GM19452 (cell line): ENCODE measurements at regions not wholly inside any gene's neighbourhood (a gene's known extent, or its start where the extent isn't known, plus 50 kb on each side); places are given as distances from the start of the nearest gene placed in this dataset.
"Not testable (repeated sequence)": the region's sequence is repeated elsewhere in the genome, so short reads cannot be mapped to it uniquely, and the experiment has no call there.

Experiments used
- ATAC-seq: cut with Tn5 transposase; IDR thresholded peaks from one replicate; pipeline ENCODE4 v1.9.1; 2021; ENCODE audit not compliant: unreplicated experiment

GRCh38 chr13:58714016-58714415 lies 1082.5 kb downstream of the PCDH17 start:
- not testable (repeated sequence) for ATAC-seq

DNA sequence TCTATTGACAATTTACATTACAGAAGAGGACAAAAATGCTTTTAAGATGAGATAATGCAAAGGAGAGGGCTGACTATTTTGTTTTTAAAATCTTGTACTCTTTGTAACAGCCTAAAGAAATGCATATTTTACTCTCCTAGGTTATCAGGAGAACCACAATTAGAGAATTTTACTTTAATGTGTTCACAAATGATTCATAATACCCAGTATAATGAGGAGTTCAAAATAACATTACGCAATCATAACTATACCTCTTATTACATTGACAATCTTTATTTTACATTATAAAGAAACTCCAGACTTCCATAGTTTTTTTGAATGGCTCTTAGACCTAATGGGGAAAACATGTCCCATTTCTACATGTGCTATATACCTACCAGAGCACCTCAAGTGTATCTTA lies 1089.7 kb downstream of the PCDH17 start:
- ATAC-seq, result no peak

DNA sequence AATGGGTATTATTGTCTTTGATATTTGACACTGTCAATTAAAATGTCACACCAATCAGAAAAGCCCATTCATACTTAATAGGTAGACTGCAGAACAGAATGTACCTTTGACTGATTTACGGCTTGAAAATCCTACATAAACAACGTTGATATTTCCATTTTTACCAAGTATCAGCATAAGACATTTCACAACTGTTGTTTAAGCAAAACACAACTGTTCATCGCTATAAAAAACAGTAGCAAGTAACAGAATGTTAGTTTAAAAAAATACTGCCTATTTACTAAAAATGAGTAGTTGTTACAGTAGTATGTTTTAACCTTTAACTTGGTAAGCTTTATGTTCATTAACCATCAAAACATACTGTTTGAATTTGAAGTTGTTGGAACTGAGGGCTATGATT lies 1096.6 kb downstream of the PCDH17 start:
- no peak for ATAC-seq

DNA sequence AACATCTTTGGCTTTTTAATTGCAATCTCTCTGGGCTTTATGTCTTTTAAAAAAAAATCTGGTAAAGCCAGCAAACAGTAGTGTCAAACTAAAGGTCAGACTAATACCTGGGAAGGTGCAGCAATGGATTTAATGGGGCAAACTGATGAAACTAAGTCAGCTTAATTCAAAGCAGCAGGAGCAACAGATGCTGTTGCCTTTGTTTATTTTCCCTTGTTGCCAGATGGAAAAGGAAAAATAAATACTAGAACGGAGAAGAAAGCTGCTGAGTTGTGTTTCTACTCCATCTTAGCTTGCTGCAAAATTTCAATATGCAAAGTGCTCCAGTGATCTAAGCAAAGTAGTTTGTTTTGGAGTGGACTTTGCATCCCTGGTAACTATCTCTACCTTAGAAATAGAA lies 1097.8 kb downstream of the PCDH17 start:
- ATAC-seq, result no peak

DNA sequence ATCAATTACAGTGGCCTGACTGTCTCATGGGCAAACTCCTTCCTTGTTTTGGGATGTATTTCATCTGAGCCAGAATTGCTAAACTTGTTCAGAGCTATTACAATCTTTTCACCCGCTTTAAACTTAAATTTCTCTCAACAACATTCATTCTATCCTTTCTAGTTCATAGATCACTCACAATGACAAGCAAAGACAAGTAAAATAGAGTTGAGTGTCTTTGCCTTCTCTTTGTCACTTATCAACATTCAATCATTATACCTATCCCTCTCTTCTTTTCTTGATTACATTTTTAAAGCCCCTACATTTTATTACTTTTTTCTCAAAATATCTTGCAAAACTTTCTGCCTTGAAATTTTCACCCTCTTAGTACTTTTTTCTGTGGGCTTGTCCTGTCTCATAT lies 1113.1 kb downstream of the PCDH17 start:
- no peak for ATAC-seq

DNA sequence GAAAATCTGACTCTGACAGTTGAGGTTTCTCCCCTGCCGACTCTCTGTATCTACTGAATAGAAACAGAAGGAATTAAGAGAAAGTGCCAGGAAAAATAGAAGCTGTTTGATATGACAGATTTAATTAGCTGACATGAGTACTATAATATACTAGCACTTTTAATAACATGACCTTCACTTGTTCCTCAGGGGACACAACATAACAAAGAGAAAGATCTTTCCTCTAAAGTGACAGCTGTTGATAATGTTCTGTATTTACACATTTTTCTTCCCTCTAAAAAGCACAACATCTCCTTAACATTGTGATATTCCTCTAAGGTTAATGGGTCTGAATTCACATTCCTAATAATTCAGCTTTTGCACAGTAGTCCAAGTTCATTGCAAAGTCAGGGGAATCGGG lies 1136.0 kb downstream of the PCDH17 start:
- ATAC-seq, result no peak

GRCh38 chr13:58773280-58773859 lies 1141.8 kb downstream of the PCDH17 start:
- ATAC-seq, result no peak

- ATAC-seq, result no peak
Observed at GRCh38 chr13:58782736-58783135, 1151.2 kb downstream of the PCDH17 start.

DNA sequence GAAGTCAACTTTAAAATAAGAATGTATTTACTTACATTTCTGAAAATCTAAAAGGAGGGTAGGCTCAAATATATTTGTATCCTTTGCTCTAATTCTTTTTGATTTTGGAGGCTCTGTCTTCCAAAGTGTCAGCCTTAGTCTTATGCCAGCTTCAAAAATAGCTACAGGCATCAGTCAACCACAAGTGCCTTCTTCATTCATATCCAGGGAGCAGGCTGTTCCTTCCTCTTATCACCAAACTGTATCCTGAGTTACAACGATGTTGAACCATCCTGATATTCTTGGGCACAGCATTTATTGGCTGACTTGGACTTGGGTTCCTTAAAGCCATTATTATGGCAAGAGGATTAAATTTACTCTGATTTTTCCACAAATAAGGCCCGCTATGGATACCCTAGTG lies 1161.3 kb downstream of the PCDH17 start:
- ATAC-seq, result no peak

DNA sequence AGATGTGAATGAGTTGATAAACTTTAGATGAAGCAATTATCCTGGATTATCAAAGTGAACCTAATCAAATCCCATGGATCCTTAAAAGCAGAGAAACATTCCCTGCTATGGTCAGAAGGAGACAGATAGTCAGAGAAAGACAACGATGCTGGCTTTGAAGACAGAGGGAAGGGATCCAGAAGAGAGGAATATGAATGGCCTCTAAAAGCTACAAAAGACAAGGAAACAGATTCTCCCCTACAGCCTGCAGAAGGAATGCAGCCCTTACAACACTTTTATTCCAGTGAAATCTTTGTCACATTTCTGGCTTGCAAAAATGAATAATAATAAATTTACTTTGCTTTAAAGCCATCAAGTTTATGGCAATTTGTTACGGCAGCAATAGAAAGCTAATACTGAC lies 1164.2 kb downstream of the PCDH17 start:
- ATAC-seq, result no peak

DNA sequence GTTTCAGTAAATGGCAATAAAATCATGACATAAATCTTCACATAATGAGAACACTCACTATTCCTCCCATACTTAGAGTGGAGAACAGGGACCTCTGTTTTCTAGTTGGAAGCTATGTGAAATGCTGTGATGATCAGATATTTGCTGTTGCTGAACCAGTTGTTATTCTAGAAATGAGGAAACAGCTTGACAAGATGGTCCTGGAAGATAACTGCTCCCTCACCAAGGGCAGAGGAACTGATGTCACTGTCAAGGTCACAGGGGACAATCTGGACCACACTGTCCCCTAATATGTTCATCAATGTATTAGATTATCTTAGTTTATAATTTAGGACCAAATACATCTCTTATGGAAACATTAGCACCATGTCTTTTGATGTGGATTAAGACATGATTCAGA lies 1173.3 kb downstream of the PCDH17 start:
- no peak for ATAC-seq

DNA sequence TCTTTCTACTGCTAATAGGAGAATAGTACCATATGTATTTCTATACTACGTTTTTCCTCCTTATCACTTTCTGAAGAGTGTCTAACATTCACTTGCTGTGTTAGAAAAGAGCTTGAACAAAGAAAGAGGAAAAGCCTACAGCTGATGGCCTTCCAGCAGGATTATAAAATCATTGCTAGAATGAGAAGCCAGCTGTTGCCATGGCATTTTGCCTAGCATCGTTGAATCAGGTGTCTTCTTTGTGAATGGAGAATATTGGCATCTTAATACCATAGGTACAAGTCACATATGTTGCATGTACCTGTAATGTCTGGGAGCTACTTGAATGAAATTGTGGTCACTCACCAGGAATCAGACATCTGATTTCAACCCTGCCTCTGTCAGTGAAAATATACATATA lies 1174.9 kb downstream of the PCDH17 start:
- ATAC-seq, result no peak

DNA sequence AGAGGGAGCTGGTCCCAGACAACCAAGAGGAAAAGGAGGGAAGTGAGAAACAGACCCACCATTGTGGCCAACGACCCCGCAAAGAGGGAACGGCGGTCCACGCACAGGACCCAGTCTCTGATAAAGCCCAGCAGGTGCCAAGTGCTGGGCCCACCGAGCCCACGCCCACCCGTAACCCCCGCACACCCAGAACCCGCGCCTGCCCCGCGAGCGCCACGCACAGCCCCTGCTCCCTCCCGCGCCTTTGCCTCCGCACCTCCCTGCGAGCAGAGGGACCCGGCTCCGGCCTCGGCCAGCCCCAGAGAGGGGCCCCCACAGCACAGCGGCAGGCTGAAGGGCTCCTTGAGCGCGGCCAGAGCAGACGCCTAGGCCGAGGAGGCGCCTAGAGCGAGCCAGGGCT lies 1192.2 kb downstream of the PCDH17 start:
- ATAC-seq, result no peak

GRCh38 chr13:58827904-58828303 lies 1196.4 kb downstream of the PCDH17 start:
- ATAC-seq, result no peak

DNA sequence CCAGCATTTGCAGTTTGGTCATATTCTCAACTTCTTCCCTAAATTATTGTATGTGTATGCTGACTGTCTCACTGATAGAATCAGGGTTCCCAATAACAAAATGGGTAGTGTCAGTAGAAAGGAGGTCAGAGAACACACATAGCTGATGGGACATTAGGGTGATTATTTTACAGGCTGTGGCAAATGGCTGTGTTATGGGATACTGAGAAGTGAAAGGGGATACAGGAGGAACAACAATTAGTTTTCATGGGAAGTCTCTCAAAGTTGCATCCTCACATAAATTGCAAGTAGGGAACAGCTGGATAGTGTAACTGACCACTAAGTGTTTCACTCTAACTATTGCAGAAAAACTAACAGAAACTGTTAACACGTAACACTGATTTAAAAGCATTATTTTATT lies 1199.3 kb downstream of the PCDH17 start:
- ATAC-seq, result no peak

DNA sequence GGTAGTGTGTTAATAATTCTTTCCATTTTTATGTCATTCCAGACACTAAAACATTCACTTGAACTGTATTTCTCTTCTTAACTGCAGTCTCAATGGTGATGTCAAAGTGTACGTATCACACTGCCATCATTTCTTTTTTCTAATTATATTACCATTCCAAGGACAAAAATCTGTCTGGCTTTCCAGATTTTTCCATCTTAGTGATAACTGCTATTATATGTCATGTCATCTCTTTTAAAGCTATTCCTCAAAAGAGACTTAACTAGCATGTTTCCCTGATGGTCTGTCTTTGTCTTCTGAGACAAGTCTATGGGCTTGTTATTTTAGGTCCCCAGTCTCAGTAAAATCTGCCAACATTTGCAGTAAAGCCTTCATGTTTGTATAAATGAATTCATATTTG lies 1207.1 kb downstream of the PCDH17 start:
- no peak for ATAC-seq

DNA sequence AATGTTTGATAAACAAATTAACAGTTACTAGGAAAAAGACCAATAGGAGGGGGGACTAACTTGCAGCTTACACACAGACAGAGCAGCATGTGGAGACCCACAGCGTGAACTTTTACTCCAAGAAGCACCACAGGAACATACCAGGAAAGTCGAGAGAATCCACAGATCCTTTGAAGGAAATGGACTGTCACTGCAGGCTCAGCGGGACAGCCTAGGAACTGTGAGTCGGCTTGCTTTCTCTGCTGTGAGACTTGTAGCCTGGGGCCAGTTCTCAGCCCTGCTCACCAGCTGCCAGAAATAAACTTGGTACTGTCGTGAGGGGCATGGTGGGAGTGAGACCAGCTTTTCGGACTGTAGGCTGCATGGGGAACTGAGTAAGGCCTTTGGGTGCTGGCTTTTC lies 1211.5 kb downstream of the PCDH17 start:
- no peak for ATAC-seq

- no peak for ATAC-seq
Observed at GRCh38 chr13:58843567-58843966, 1212.0 kb downstream of the PCDH17 start.

- ATAC-seq, result no peak
Observed at GRCh38 chr13:58850161-58850560, 1218.6 kb downstream of the PCDH17 start.

DNA sequence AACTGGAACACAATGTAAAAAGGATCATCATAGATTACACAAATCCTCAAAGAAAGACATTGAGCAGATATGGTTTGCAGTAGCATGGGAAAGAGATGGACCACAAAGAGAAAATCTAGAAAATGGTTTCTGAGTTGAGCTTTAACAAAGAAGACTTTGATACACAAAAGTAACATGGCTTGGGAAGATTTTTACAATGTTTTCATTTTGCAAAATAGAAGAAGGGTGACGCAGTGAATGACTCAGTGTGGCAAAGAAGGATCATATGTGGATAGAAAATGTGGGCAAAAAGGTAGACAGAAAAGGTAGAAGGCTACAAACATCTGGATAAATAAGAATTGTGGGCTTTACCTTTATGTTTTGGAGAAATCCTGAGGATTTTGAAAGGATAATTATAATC lies 1220.5 kb downstream of the PCDH17 start:
- no peak for ATAC-seq

- no peak for ATAC-seq
Observed at GRCh38 chr13:58855283-58855682, 1223.7 kb downstream of the PCDH17 start.

- no peak for ATAC-seq
Observed at GRCh38 chr13:58858870-58859371, 1227.4 kb downstream of the PCDH17 start.

- ATAC-seq, result no peak
Observed at GRCh38 chr13:58865286-58865685, 1233.7 kb downstream of the PCDH17 start.
